Activated naive CD8-positive, alpha-beta T cell treated with anti-CD3 and anti-CD28 coated beads, Interleukin-2, amount 50 U/mL, for 24 hours (primary cell): ENCODE measurements at regions not wholly inside any gene's neighbourhood (a gene's known extent, or its start where the extent isn't known, plus 50 kb on each side); places are given as distances from the start of the nearest gene placed in this dataset.
"Not testable (repeated sequence)": the region's sequence is repeated elsewhere in the genome, so short reads cannot be mapped to it uniquely, and the experiment has no call there.

Experiments used
- ATAC-seq: fragments of 150-1000 bp; cut with Tn5 transposase; one replicate; pipeline ENCODE4 v1.10.0; 2021
- DNase-seq: peaks from one replicate; pipeline ENCODE4 v3.0.0; 2021
- H3K27ac Mint-ChIP-seq: one replicate; pipeline ENCODE4 v1.8.0; 2021; ENCODE audit warnings: mild to moderate bottlenecking, mixed read lengths
- H3K27me3 Mint-ChIP-seq: one replicate; pipeline ENCODE4 v1.8.0; 2021; ENCODE audit warnings: mixed read lengths
- H3K36me3 Mint-ChIP-seq: one replicate; pipeline ENCODE4 v1.8.0; 2021; ENCODE audit warnings: low read depth, mixed read lengths
- H3K4me1 Mint-ChIP-seq: one replicate; pipeline ENCODE4 v1.8.0; 2021; ENCODE audit warnings: mixed read lengths
- H3K4me3 Mint-ChIP-seq: one replicate; pipeline ENCODE4 v1.8.0; 2021; ENCODE audit warnings: mild to moderate bottlenecking, moderate library complexity, mixed read lengths
- H3K9me3 Mint-ChIP-seq: one replicate; pipeline ENCODE4 v1.8.0; 2021; ENCODE audit warnings: mixed read lengths

GRCh38 chr4:95898226-95898625 is 58.3 kb downstream of the PDHA2 start:
- Mint-ChIP-seq H3K4me3 (no peak overlapping the region), H3K36me3 (no peaks in the 10 kb centered on the region), H3K4me1 (no peaks in the 10 kb centered on the region), H3K27me3 (no peaks in the 10 kb centered on the region), H3K9me3 (peaks cover 5% of the 10 kb centered on the region), H3K27ac (no peak overlapping the region)
- DNase-seq, result no peak
- no peak for ATAC-seq

GRCh38 chr4:95909211-95909610 is 69.3 kb downstream of the PDHA2 start:
- Mint-ChIP-seq H3K4me3 (no peak overlapping the region), H3K27me3 (no peaks in the 10 kb centered on the region), H3K9me3 (no peaks in the 10 kb centered on the region), H3K27ac (no peak overlapping the region), H3K4me1 (no peaks in the 10 kb centered on the region), H3K36me3 (no peaks in the 10 kb centered on the region)
- DNase-seq (no peak), ATAC-seq (no peak)

GRCh38 chr4:95910749-95911148 is 70.9 kb downstream of the PDHA2 start:
- Mint-ChIP-seq H3K4me1 (no peaks in the 10 kb centered on the region), H3K4me3 (no peak overlapping the region), H3K36me3 (no peaks in the 10 kb centered on the region), H3K9me3 (no peaks in the 10 kb centered on the region), H3K27ac (no peak overlapping the region), H3K27me3 (no peaks in the 10 kb centered on the region)
- DNase-seq, result no peak
- ATAC-seq, result no peak

GRCh38 chr4:95921470-95921869 is 81.6 kb downstream of the PDHA2 start:
- DNase-seq (no peak), ATAC-seq (no peak)
- H3K27me3 Mint-ChIP-seq, result no peaks in the 10 kb centered on the region
- H3K27ac Mint-ChIP-seq, result no peak overlapping the region
- peaks cover 22% of the 10 kb centered on the region for H3K9me3 Mint-ChIP-seq
- no peak overlapping the region for H3K4me3 Mint-ChIP-seq
- no peaks in the 10 kb centered on the region for H3K36me3 Mint-ChIP-seq
- H3K4me1 Mint-ChIP-seq, result no peaks in the 10 kb centered on the region

- Mint-ChIP-seq H3K27ac (no peak overlapping the region), H3K9me3 (peaks cover 23% of the 10 kb centered on the region), H3K27me3 (no peaks in the 10 kb centered on the region), H3K4me3 (no peak overlapping the region), H3K36me3 (no peaks in the 10 kb centered on the region), H3K4me1 (no peaks in the 10 kb centered on the region)
- no peak for ATAC-seq
- DNase-seq, result no peak
Measured at GRCh38 chr4:95929448-95930064, 89.7 kb downstream of the PDHA2 start.

GRCh38 chr4:95939141-95939540 is 99.2 kb downstream of the PDHA2 start:
- H3K36me3 Mint-ChIP-seq, result no peaks in the 10 kb centered on the region
- ATAC-seq, result no peak
- no peak for DNase-seq
- H3K4me3 Mint-ChIP-seq, result no peak overlapping the region
- H3K9me3 Mint-ChIP-seq, result no peaks in the 10 kb centered on the region
- H3K4me1 Mint-ChIP-seq, result no peaks in the 10 kb centered on the region
- no peaks in the 10 kb centered on the region for H3K27me3 Mint-ChIP-seq
- H3K27ac Mint-ChIP-seq, result no peak overlapping the region

GRCh38 chr4:95949136-95949765 is 109.4 kb downstream of the PDHA2 start:
- DNase-seq, result no peak
- no peaks in the 10 kb centered on the region for H3K9me3 Mint-ChIP-seq

GRCh38 chr4:95949808-95950207 is 109.9 kb downstream of the PDHA2 start:
- ATAC-seq, result no peak

More at GRCh38 chr4:95949136-95949765, 109.4 kb downstream of the PDHA2 start:
- no peaks in the 10 kb centered on the region for H3K4me1 Mint-ChIP-seq
- no peaks in the 10 kb centered on the region for H3K36me3 Mint-ChIP-seq
- no peak overlapping the region for H3K4me3 Mint-ChIP-seq
- no peaks in the 10 kb centered on the region for H3K27me3 Mint-ChIP-seq
- H3K27ac Mint-ChIP-seq, result no peak overlapping the region
- ATAC-seq, result no peak

GRCh38 chr4:95952538-95952937 is 112.6 kb downstream of the PDHA2 start:
- not testable (repeated sequence) for DNase-seq, H3K36me3 Mint-ChIP-seq, ATAC-seq, H3K4me1 Mint-ChIP-seq, H3K4me3 Mint-ChIP-seq, H3K27ac Mint-ChIP-seq, H3K9me3 Mint-ChIP-seq, H3K27me3 Mint-ChIP-seq

More at GRCh38 chr4:95949808-95950207, 109.9 kb downstream of the PDHA2 start:
- H3K4me1 Mint-ChIP-seq, result no peaks in the 10 kb centered on the region
- H3K9me3 Mint-ChIP-seq, result no peaks in the 10 kb centered on the region
- DNase-seq, result no peak
- H3K27ac Mint-ChIP-seq, result no peak overlapping the region
- no peaks in the 10 kb centered on the region for H3K27me3 Mint-ChIP-seq
- H3K4me3 Mint-ChIP-seq, result no peak overlapping the region
- no peaks in the 10 kb centered on the region for H3K36me3 Mint-ChIP-seq

- no peaks in the 10 kb centered on the region for H3K9me3 Mint-ChIP-seq
- H3K4me3 Mint-ChIP-seq, result no peak overlapping the region
- H3K4me1 Mint-ChIP-seq, result no peaks in the 10 kb centered on the region
Measured at GRCh38 chr4:95956094-95956493, 116.2 kb downstream of the PDHA2 start.

GRCh38 chr4:95957054-95957453 is 117.2 kb downstream of the PDHA2 start:
- H3K4me1 Mint-ChIP-seq, result no peaks in the 10 kb centered on the region
- DNase-seq, result no peak
- H3K27me3 Mint-ChIP-seq, result no peaks in the 10 kb centered on the region
- H3K4me3 Mint-ChIP-seq, result no peak overlapping the region
- H3K9me3 Mint-ChIP-seq, result no peaks in the 10 kb centered on the region
- H3K27ac Mint-ChIP-seq, result no peak overlapping the region
- no peak for ATAC-seq
- no peaks in the 10 kb centered on the region for H3K36me3 Mint-ChIP-seq

More at GRCh38 chr4:95956094-95956493, 116.2 kb downstream of the PDHA2 start:
- Mint-ChIP-seq H3K36me3 (no peaks in the 10 kb centered on the region), H3K27me3 (no peaks in the 10 kb centered on the region), H3K27ac (no peak overlapping the region)
- ATAC-seq (no peak), DNase-seq (no peak)

- Mint-ChIP-seq H3K9me3 (no peaks in the 10 kb centered on the region), H3K27me3 (no peaks in the 10 kb centered on the region), H3K27ac (no peak overlapping the region), H3K4me1 (no peaks in the 10 kb centered on the region), H3K4me3 (no peak overlapping the region), H3K36me3 (no peaks in the 10 kb centered on the region)
- no peak for DNase-seq
- ATAC-seq, result no peak
Measured at GRCh38 chr4:95957759-95958158, 117.9 kb downstream of the PDHA2 start.

GRCh38 chr4:95959182-95959581 is 119.3 kb downstream of the PDHA2 start:
- Mint-ChIP-seq H3K4me3 (no peak overlapping the region), H3K27me3 (no peaks in the 10 kb centered on the region), H3K9me3 (no peaks in the 10 kb centered on the region), H3K4me1 (no peaks in the 10 kb centered on the region), H3K36me3 (no peaks in the 10 kb centered on the region), H3K27ac (no peak overlapping the region)
- ATAC-seq (no peak), DNase-seq (no peak)

- H3K9me3 Mint-ChIP-seq, result no peaks in the 10 kb centered on the region
- ATAC-seq, result no peak
- DNase-seq, result no peak
- H3K4me1 Mint-ChIP-seq, result no peaks in the 10 kb centered on the region
- H3K27me3 Mint-ChIP-seq, result no peaks in the 10 kb centered on the region
- no peaks in the 10 kb centered on the region for H3K36me3 Mint-ChIP-seq
- no peak overlapping the region for H3K4me3 Mint-ChIP-seq
- H3K27ac Mint-ChIP-seq, result no peak overlapping the region
Measured at GRCh38 chr4:95959633-95960032, 119.7 kb downstream of the PDHA2 start.

GRCh38 chr4:95963456-95963855 is 123.6 kb downstream of the PDHA2 start:
- DNase-seq, result no peak
- Mint-ChIP-seq H3K4me1 (no peaks in the 10 kb centered on the region), H3K27ac (no peak overlapping the region), H3K9me3 (no peaks in the 10 kb centered on the region), H3K27me3 (no peaks in the 10 kb centered on the region), H3K4me3 (no peak overlapping the region), H3K36me3 (no peaks in the 10 kb centered on the region)
- ATAC-seq, result no peak
